K562 (cell line): ENCODE measurements at regions not wholly inside any gene's neighbourhood (a gene's known extent, or its start where the extent isn't known, plus 50 kb on each side); places are given as distances from the start of the nearest gene placed in this dataset.
A peak's percentile ranks its signal among the peaks of the same experiment; 100 is the strongest.

ENCODE experiments used
- ATAC-seq: fragments of 200-7000 bp; cut with Tn5 transposase; 3 replicates; pipeline ENCODE4 v1.9.1; 2020; ENCODE audit warnings: moderate library complexity
- BruUV-seq: library from RNA; stranded (reverse); fragments of 400-500 nt; replicated peaks from 2 replicates; lab custom pipeline; 2021; lab: Mats Ljungman, UMichigan
- CTCF ChIA-PET: fragments of 300-600 bp; formaldehyde crosslinking; extraction: SDS; loops from one replicate; lab custom pipeline; 2021; ENCODE audit warnings: low intra/inter-chr PET ratio; lab: Yijun Ruan, JAX
- POLR2A ChIA-PET: fragments of 300-600, 350-650 bp; sonication (Branson Sonifier 250); formaldehyde crosslinking; extraction: SDS; loops from one replicate; lab custom pipeline; 2021; ENCODE audit warnings: antibody characterized with exemption, inconsistent platforms; lab: Yijun Ruan, JAX
- DNase-seq, 4 experiments: peaks; one replicate each; pipeline versions ENCODE4 v3.0.0 to v3.0.0-alpha.2; 2011 to 2018; ENCODE audit warnings: low spot score in 3 of 4, mixed read lengths in 3 of 4; ENCODE audit errors: extremely low read depth in 1 of 4
- FAIRE-seq: peaks from 2 replicates; lab custom pipeline; 2011; peaks lifted over from hg19 to GRCh38; lab: Jason Lieb, UNC
- H2AFZ ChIP-seq: 2 replicates; pipeline ENCODE4 v1.6.0; 2011; ENCODE audit warnings: low read depth, low read length, control low read depth, inconsistent platforms
- H3K27ac ChIP-seq: fragments of 200-600 bp; 3 replicates; pipeline ENCODE4 v1.8.0; 2011; ENCODE audit warnings: low read depth, mild to moderate bottlenecking, control low read depth, inconsistent platforms, low read length, moderate library complexity, mixed read lengths; ENCODE audit errors: extremely low read depth
- H3K27me3 ChIP-seq, 2 experiments: fragments of 300-600 bp in 1 of 2; 2 replicates in 1 of 2; 3 replicates in 1 of 2; pipeline versions ENCODE4 v1.6.0 to v1.8.0; 2011; ENCODE audit warnings: inconsistent platforms in 2 of 2, low read length in 2 of 2, mild to moderate bottlenecking in 1 of 2, mixed read lengths in 1 of 2, moderate library complexity in 1 of 2; ENCODE audit not compliant: control insufficient read depth in 2 of 2, insufficient read depth in 2 of 2
- H3K36me3 ChIP-seq: fragments of 300-600 bp; 3 replicates; pipeline ENCODE4 v1.8.0; 2011; ENCODE audit warnings: mild to moderate bottlenecking, low read length, inconsistent platforms; ENCODE audit not compliant: control insufficient read depth, insufficient read depth
- H3K4me1 ChIP-seq, 2 experiments: fragments of 200-600 bp in 1 of 2; replicated peaks in 1 of 2; 2 replicates in 1 of 2; 3 replicates in 1 of 2; pipeline versions ENCODE4 v1.5.1 to v1.8.0; 2011; ENCODE audit warnings: inconsistent platforms in 2 of 2, low read length in 2 of 2, mild to moderate bottlenecking in 1 of 2, mixed read lengths in 1 of 2, moderate library complexity in 1 of 2; ENCODE audit not compliant: control insufficient read depth in 2 of 2, insufficient read depth in 2 of 2
- H3K4me2 ChIP-seq: 2 replicates; pipeline ENCODE4 v1.6.1; 2011; ENCODE audit warnings: low read length, control low read depth, inconsistent platforms, mixed read lengths; ENCODE audit not compliant: insufficient read depth
- H3K4me3 ChIP-seq: fragments of 200-600 bp; sonication (generic), shearing (Covaris generic); 2 replicates; pipeline ENCODE4 v1.5.1; 2016; ENCODE audit warnings: control low read depth, inconsistent platforms
- H3K79me2 ChIP-seq: fragments of 200-600 bp; 3 replicates; pipeline ENCODE4 v1.8.0; 2011; ENCODE audit warnings: low read length, inconsistent platforms; ENCODE audit not compliant: control insufficient read depth, insufficient read depth
- H3K9ac ChIP-seq, 2 experiments: 2 replicates each; pipeline versions ENCODE4 v1.6.0 to v1.6.1; 2011; ENCODE audit warnings: low read depth in 2 of 2, low read length in 2 of 2, control low read depth in 1 of 2, inconsistent platforms in 1 of 2, mild to moderate bottlenecking in 1 of 2, mixed read lengths in 1 of 2; ENCODE audit not compliant: insufficient read depth in 1 of 2
- H3K9me1 ChIP-seq: one replicate; pipeline ENCODE4 v1.6.0; 2011; ENCODE audit warnings: inconsistent platforms, mild to moderate bottlenecking, low read length, moderate library complexity; ENCODE audit not compliant: control insufficient read depth, insufficient read depth
- H3K9me3 ChIP-seq: replicated peaks from 2 replicates; pipeline ENCODE4 v1.5.1; 2011; ENCODE audit warnings: low read depth, low read length, inconsistent platforms; ENCODE audit not compliant: control insufficient read depth, insufficient read depth
- H4K20me1 ChIP-seq: replicated peaks from 2 replicates; pipeline ENCODE4 v1.6.1; 2011; ENCODE audit warnings: low read length, inconsistent platforms, mixed read lengths; ENCODE audit not compliant: control insufficient read depth, insufficient read depth
- ARID1B ChIP-seq: fragments of 450-650 bp; IDR thresholded peaks from 2 replicates; pipeline ENCODE4 v1.6.1; 2016; ENCODE audit warnings: antibody characterized with exemption, mild to moderate bottlenecking, inconsistent platforms
- BCL6 ChIP-seq: fragments of 250-450 bp; sonication (Bioruptor Pico); IDR thresholded peaks from 2 replicates; pipeline ENCODE4 v1.4.0; 2020
- CBFA2T2 ChIP-seq: fragments of 450-650 bp; conservative IDR thresholded peaks from 2 replicates; pipeline ENCODE4 v1.6.1; 2017; ENCODE audit warnings: mild to moderate bottlenecking
- CBFA2T3 ChIP-seq: fragments of 450-650 bp; IDR thresholded peaks from 2 replicates; pipeline ENCODE4 v1.6.1; 2017
- DMBX1 ChIP-seq: fragments of 250-450 bp; sonication (Bioruptor Pico); IDR thresholded peaks from 2 replicates; pipeline ENCODE4 v1.8.0; 2022; ENCODE audit warnings: inconsistent platforms, mild to moderate bottlenecking, moderate library complexity, borderline replicate concordance
- FOSL1 ChIP-seq: fragments of 200-800 bp; sonication (Bioruptor generic); conservative IDR thresholded peaks from 2 replicates; pipeline ENCODE4 v1.6.1; 2016; ENCODE audit warnings: missing genetic modification characterization, missing compliant biosample characterization
- JUND ChIP-seq, 2 experiments: IDR thresholded peaks; 2 replicates in 1 of 2; 3 replicates in 1 of 2; pipeline ENCODE4 v1.6.1; 2011; ENCODE audit warnings: borderline replicate concordance in 2 of 2, low read depth in 2 of 2, low read length in 2 of 2, improper control_type of control experiment in 1 of 2, missing biosample characterization in 1 of 2, missing genetic modification characterization in 1 of 2, missing genetic modification reagents in 1 of 2
- LCOR ChIP-seq: sonication (generic); formaldehyde crosslinking; IDR thresholded peaks from 2 replicates; pipeline ENCODE4 v1.8.0; 2022; ENCODE audit warnings: mild to moderate bottlenecking, missing genetic modification reagents
- MEIS2 ChIP-seq: fragments of 450-650 bp; IDR thresholded peaks from 2 replicates; pipeline ENCODE4 v1.6.1; 2014; ENCODE audit warnings: mild to moderate bottlenecking; ENCODE audit not compliant: partially characterized antibody
- NFIC ChIP-seq: fragments of 450-650 bp; IDR thresholded peaks from 2 replicates; pipeline ENCODE4 v1.6.1; 2017; ENCODE audit warnings: mild to moderate bottlenecking, inconsistent platforms
- SOX6 ChIP-seq: fragments of 450-650 bp; IDR thresholded peaks from 2 replicates; pipeline ENCODE4 v1.6.1; 2014; ENCODE audit warnings: mild to moderate bottlenecking
- TAF15 ChIP-seq: fragments of 200-400 bp; formaldehyde crosslinking; IDR thresholded peaks from 2 replicates; pipeline ENCODE4 v1.6.1; 2017; ENCODE audit warnings: mild to moderate bottlenecking, low read depth, low read length, moderate library complexity
- TCF3 ChIP-seq: sonication (generic); formaldehyde crosslinking; IDR thresholded peaks from 2 replicates; pipeline ENCODE4 v1.4.0; 2020; ENCODE audit warnings: mild to moderate bottlenecking, missing genetic modification reagents
- TEAD4 ChIP-seq, 2 experiments: sonication (generic) in 1 of 2; formaldehyde crosslinking in 1 of 2; IDR thresholded peaks; 2 replicates each; pipeline versions ENCODE4 v1.6.1 to v1.8.0; 2012 to 2022; ENCODE audit warnings: borderline replicate concordance in 1 of 2, inconsistent platforms in 1 of 2, low read length in 1 of 2, mild to moderate bottlenecking in 1 of 2, missing genetic modification reagents in 1 of 2
- WGBS: fragments of 100-300 bp; shearing (Covaris generic); methylation state at CpG from one replicate; pipeline ENCODE4 v1.1.6; 2016; ENCODE audit warnings: low coverage, mixed read lengths; ENCODE audit not compliant: insufficient coverage; ENCODE audit errors: missing lambda C conversion rate; 5-methylcytosine and 5-hydroxymethylcytosine counted together
- in situ Hi-C: fragments of 300-500 bp; cut with MboI; formaldehyde crosslinking; loops from 4 replicates; pipeline ENCODE4 v1.15.0; 2018; ENCODE audit warnings: inconsistent platforms, mixed read lengths
- intact Hi-C: fragments of 100-400 bp; cut with micrococcal nuclease; formaldehyde crosslinking; loops from 2 replicates; pipeline ENCODE4 v1.14.2; 2022
- TF ChIP-seq, protein P1 (sequence below): fragments of 450-650 bp; IDR thresholded peaks from 2 replicates; pipeline ENCODE4 v1.6.1; 2016
- TF ChIP-seq, protein P2 (sequence below), 2 experiments: IDR thresholded peaks in 1 of 2; conservative IDR thresholded peaks in 1 of 2; 2 replicates each; pipeline ENCODE4 v1.6.1; 2016; ENCODE audit warnings: low read depth in 2 of 2, mild to moderate bottlenecking in 1 of 2, missing compliant biosample characterization in 1 of 2, missing genetic modification characterization in 1 of 2, moderate library complexity in 1 of 2

DNA sequence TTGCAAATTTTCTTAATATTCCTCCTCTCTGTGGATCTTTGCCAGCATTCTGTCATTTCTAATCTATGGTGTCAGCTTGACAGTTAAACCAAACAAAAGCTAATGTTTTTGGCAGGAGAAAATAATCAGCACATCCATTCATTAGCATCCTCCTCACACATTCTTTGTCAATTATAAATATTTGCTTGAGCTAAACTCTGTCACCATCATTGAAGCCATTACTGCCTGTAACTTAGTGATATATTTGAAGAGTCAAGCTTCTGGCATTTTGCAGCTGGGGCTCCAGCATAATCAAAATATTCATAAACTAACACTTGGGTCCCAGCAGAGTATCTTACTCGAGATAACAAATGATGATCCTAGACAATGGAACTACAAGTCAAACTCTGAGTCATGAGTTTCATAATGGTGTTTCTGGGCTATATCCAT lies 126.1 kb downstream of the EIF4E start:
- no peak overlapping the region for H3K9ac ChIP-seq
- H3K36me3 ChIP-seq, result no peaks in the 10 kb centered on the region
- no peaks in the 10 kb centered on the region for H3K27me3 ChIP-seq
- H4K20me1 ChIP-seq, result peaks cover 13% of the 10 kb centered on the region
- no peaks in the 10 kb centered on the region for H3K9me1 ChIP-seq
- CTCF ChIA-PET, result no interaction called here
- H3K79me2 ChIP-seq, result no peaks in the 10 kb centered on the region
- no peak overlapping the region for H3K4me3 ChIP-seq
- no peak for FAIRE-seq
- intact Hi-C loops (no loop called here), in situ Hi-C loops (no loop called here)
- peak; percentile 73 for TF ChIP-seq CBFA2T3
- TF ChIP-seq JUND (IDR thresholded peaks at IDR 0.05; ENCODE audit: borderline replicate concordance, low read depth, low read length), result peak; percentile 10; the same call in 1 of the 2 replicates
- no peak for TF ChIP-seq JUND (tag; IDR thresholded peaks at IDR 0.05; ENCODE audit: borderline replicate concordance, low read depth, low read length)
- peak; percentile 7; the same call in 1 of the 2 replicates for TF ChIP-seq TEAD4 (IDR thresholded peaks at IDR 0.05; ENCODE audit: low read length)
- no peak for TF ChIP-seq TEAD4 (CRISPR knock-in tag; IDR thresholded peaks at IDR 0.05; ENCODE audit: borderline replicate concordance)
- TF ChIP-seq, protein P1, sequence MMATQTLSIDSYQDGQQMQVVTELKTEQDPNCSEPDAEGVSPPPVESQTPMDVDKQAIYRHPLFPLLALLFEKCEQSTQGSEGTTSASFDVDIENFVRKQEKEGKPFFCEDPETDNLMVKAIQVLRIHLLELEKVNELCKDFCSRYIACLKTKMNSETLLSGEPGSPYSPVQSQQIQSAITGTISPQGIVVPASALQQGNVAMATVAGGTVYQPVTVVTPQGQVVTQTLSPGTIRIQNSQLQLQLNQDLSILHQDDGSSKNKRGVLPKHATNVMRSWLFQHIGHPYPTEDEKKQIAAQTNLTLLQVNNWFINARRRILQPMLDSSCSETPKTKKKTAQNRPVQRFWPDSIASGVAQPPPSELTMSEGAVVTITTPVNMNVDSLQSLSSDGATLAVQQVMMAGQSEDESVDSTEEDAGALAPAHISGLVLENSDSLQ, result peak; percentile 54
- no peak for TF ChIP-seq TAF15
- TF ChIP-seq ARID1B, result peak; percentile 39; the same call in 1 of the 2 replicates
- TF ChIP-seq BCL6 (CRISPR knock-in tag), result no peak
- peak; percentile 30; the same call in 1 of the 2 replicates for TF ChIP-seq TCF3 (CRISPR knock-in tag)
- peak; percentile 67 for TF ChIP-seq MEIS2
- peak; percentile 64 for TF ChIP-seq NFIC
- TF ChIP-seq FOSL1 (tag), result peak; percentile 37; the same call in 1 of the 2 replicates
- TF ChIP-seq, protein P2, sequence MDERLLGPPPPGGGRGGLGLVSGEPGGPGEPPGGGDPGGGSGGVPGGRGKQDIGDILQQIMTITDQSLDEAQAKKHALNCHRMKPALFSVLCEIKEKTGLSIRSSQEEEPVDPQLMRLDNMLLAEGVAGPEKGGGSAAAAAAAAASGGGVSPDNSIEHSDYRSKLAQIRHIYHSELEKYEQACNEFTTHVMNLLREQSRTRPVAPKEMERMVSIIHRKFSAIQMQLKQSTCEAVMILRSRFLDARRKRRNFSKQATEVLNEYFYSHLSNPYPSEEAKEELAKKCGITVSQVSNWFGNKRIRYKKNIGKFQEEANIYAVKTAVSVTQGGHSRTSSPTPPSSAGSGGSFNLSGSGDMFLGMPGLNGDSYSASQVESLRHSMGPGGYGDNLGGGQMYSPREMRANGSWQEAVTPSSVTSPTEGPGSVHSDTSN (CRISPR knock-in tag; IDR thresholded peaks at IDR 0.05; ENCODE audit: low read depth), result no peak
- TF ChIP-seq, protein P2 (tag; conservative IDR thresholded peaks at IDR 0.05; ENCODE audit: low read depth), result 0 out of 2 replicates have a peak, but pooled peaks have one; percentile 30
- no peak for TF ChIP-seq DMBX1
- TF ChIP-seq CBFA2T2, result peak; percentile 50
- TF ChIP-seq SOX6, result peak; percentile 38; the same call in 1 of the 2 replicates
- 0 out of 2 replicates have a peak, but pooled peaks have one; percentile 30 for TF ChIP-seq LCOR (CRISPR knock-in tag)
- no TSS peak for BruUV-seq
- 0% methylated on average over 1 of the region's 1 CpG for WGBS
- ATAC-seq, result no peak
- DNase-seq, result no peak
- H3K4me2 ChIP-seq, result no peak overlapping the region
- H3K4me1 ChIP-seq, result peaks cover 20 to 35% of the 10 kb centered on the region in 2 experiments
- H3K27ac ChIP-seq, result no peak overlapping the region
- POLR2A ChIA-PET, result interaction anchor here (0.6 to 0.9 kb wide), 4 partner anchors 10 to 1091 kb away, joined by 3 to 4 read pairs (median 4); no protein-coding TSS in a partner anchor
- no peaks in the 10 kb centered on the region for H3K9me3 ChIP-seq
- H2AFZ ChIP-seq, result no peak overlapping the region
